Chondrocyte (in vitro differentiated cells): ENCODE measurements at regions not wholly inside any gene's neighbourhood (a gene's known extent, or its start where the extent isn't known, plus 50 kb on each side); places are given as distances from the start of the nearest gene placed in this dataset.

ENCODE experiments used
- DNase-seq: peaks from one replicate; pipeline ENCODE4 v3.0.0; 2021; ENCODE audit warnings: mixed read lengths, low spot score
- H3K27ac Mint-ChIP-seq: one replicate; pipeline ENCODE4 v1.8.0; 2021; ENCODE audit warnings: mild to moderate bottlenecking, moderate library complexity, mixed read lengths; ENCODE audit not compliant: unreplicated experiment
- H3K27me3 Mint-ChIP-seq: 2 replicates; pipeline ENCODE4 v1.8.0; 2021; ENCODE audit warnings: low read depth, mixed read lengths
- H3K36me3 Mint-ChIP-seq: 2 replicates; pipeline ENCODE4 v1.8.0; 2021; ENCODE audit warnings: low read depth, mixed read lengths
- H3K4me1 Mint-ChIP-seq: 2 replicates; pipeline ENCODE4 v1.8.0; 2021; ENCODE audit warnings: low read depth, mild to moderate bottlenecking, mixed read lengths
- H3K4me3 Mint-ChIP-seq: one replicate; pipeline ENCODE4 v1.8.0; 2021; ENCODE audit warnings: mild to moderate bottlenecking, moderate library complexity, mixed read lengths; ENCODE audit not compliant: unreplicated experiment
- H3K9me3 Mint-ChIP-seq: 2 replicates; pipeline ENCODE4 v1.8.0; 2021; ENCODE audit warnings: low read depth, mixed read lengths
- CTCF ChIP-seq: fragments of 200-600 bp; sonication (generic); IDR thresholded peaks from 2 replicates; pipeline ENCODE4 v1.5.0; 2021; ENCODE audit warnings: antibody characterized with exemption, mild to moderate bottlenecking, moderate library complexity

- no peak for DNase-seq
- Mint-ChIP-seq H3K36me3 (no peaks in the 10 kb centered on the region), H3K27me3 (peaks cover 34% of the 10 kb centered on the region), H3K9me3 (no peaks in the 10 kb centered on the region), H3K27ac (no peak overlapping the region), H3K4me3 (no peak overlapping the region), H3K4me1 (no peaks in the 10 kb centered on the region)
- no peak for TF ChIP-seq CTCF
Measured at GRCh38 chr5:52359261-52359660, 428.5 kb upstream of the ITGA1 start.

GRCh38 chr5:52360985-52361384, 426.7 kb upstream of the ITGA1 start:
- H3K9me3 Mint-ChIP-seq: no peaks in the 10 kb centered on the region
- no peak overlapping the region for H3K27ac Mint-ChIP-seq
- H3K4me1 Mint-ChIP-seq: no peaks in the 10 kb centered on the region
- peaks cover 39% of the 10 kb centered on the region for H3K27me3 Mint-ChIP-seq
- no peaks in the 10 kb centered on the region for H3K36me3 Mint-ChIP-seq
- no peak overlapping the region for H3K4me3 Mint-ChIP-seq
- no peak for TF ChIP-seq CTCF
- DNase-seq: no peak

GRCh38 chr5:52374286-52374685, 413.4 kb upstream of the ITGA1 start:
- Mint-ChIP-seq H3K4me1 (no peaks in the 10 kb centered on the region), H3K27ac (no peak overlapping the region), H3K4me3 (no peak overlapping the region), H3K9me3 (no peaks in the 10 kb centered on the region), H3K36me3 (no peaks in the 10 kb centered on the region), H3K27me3 (no peaks in the 10 kb centered on the region)
- DNase-seq: no peak
- TF ChIP-seq CTCF: no peak

- H3K27me3 Mint-ChIP-seq: peaks cover 1% of the 10 kb centered on the region
- no peaks in the 10 kb centered on the region for H3K9me3 Mint-ChIP-seq
- no peaks in the 10 kb centered on the region for H3K36me3 Mint-ChIP-seq
- no peak for TF ChIP-seq CTCF
- no peak for DNase-seq
- H3K4me3 Mint-ChIP-seq: no peak overlapping the region
- H3K27ac Mint-ChIP-seq: no peak overlapping the region
- H3K4me1 Mint-ChIP-seq: no peaks in the 10 kb centered on the region
Measured at GRCh38 chr5:52375969-52376368, 411.7 kb upstream of the ITGA1 start.

GRCh38 chr5:52376592-52376991, 411.1 kb upstream of the ITGA1 start:
- Mint-ChIP-seq H3K27me3 (peaks cover 1% of the 10 kb centered on the region), H3K27ac (no peak overlapping the region), H3K9me3 (no peaks in the 10 kb centered on the region), H3K4me1 (no peaks in the 10 kb centered on the region), H3K4me3 (no peak overlapping the region), H3K36me3 (no peaks in the 10 kb centered on the region)
- no peak for DNase-seq
- TF ChIP-seq CTCF: no peak
